ENCODE measurements at regions not wholly inside any gene's neighbourhood (a gene's known extent, or its start where the extent isn't known, plus 50 kb on each side); places are given as distances from the start of the nearest gene placed in this dataset.
A peak's percentile ranks its signal among the peaks of the same experiment; 100 is the strongest.

DNA sequence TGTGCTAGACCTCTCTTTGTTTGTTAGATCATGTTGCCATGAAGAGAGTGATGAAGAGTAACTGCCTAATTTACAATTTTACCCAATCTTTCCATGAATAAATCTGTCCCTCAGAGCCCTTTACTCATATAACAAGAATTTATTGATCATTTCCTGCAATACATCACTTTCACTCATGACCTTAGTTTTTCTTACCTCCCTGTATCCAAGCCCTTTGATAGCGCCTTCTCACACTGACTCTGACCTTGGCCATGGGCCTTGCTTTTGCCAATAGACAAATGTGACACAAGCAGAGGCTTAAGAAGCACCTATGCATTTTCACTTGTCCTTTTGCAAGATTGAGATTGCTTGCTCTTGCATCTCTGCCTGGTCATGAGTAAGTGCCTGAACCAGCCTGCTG lies 288.1 kb downstream of the NNT start:
- H3K9me3 ChIP-seq = no peaks in the 10 kb centered on the region
- no peak overlapping the region for H3K27ac ChIP-seq
- no peaks in the 10 kb centered on the region for H3K36me3 ChIP-seq
- intact Hi-C loops (cut with DNase I) = no loop called here
- DNase-seq (no peak), ATAC-seq (peak in 1 of 4 donors; percentile 37)
- no peak for TF ChIP-seq POLR2A (IDR thresholded peaks at IDR 0.05)
- no peak for TF ChIP-seq CTCF (IDR thresholded peaks at IDR 0.05)
- no peak overlapping the region for H3K4me3 ChIP-seq
- no peaks in the 10 kb centered on the region for H3K27me3 ChIP-seq
- WGBS (ENCODE audit: insufficient coverage, low coverage, low lambda C conversion rate, missing lambda C conversion rate) = 72% methylated on average over 1 of the region's 1 CpG
- no peaks in the 10 kb centered on the region for H3K4me1 ChIP-seq

GRCh38 chr5:43889233-43889632 lies 286.3 kb downstream of the NNT start:
- TF ChIP-seq CTCF (IDR thresholded peaks at IDR 0.05) (no peak), POLR2A (IDR thresholded peaks at IDR 0.05) (no peak)
- Histone ChIP-seq H3K4me3 (no peak overlapping the region), H3K27ac (no peak overlapping the region), H3K36me3 (no peaks in the 10 kb centered on the region), H3K27me3 (no peaks in the 10 kb centered on the region), H3K4me1 (no peaks in the 10 kb centered on the region), H3K9me3 (no peaks in the 10 kb centered on the region)
- ATAC-seq = no peak
- no peak for DNase-seq
- intact Hi-C loops (cut with DNase I) = no loop called here
- WGBS (ENCODE audit: insufficient coverage, low coverage, low lambda C conversion rate, missing lambda C conversion rate) = 41% methylated on average over 1 of the region's 1 CpG

GRCh38 chr5:43875741-43876140 lies 272.8 kb downstream of the NNT start:
- TF ChIP-seq CTCF (IDR thresholded peaks at IDR 0.05) (no peak), POLR2A (IDR thresholded peaks at IDR 0.05) (no peak)
- no peaks in the 10 kb centered on the region for H3K36me3 ChIP-seq
- H3K27ac ChIP-seq = no peak overlapping the region
- H3K4me1 ChIP-seq = no peaks in the 10 kb centered on the region
- no peaks in the 10 kb centered on the region for H3K9me3 ChIP-seq
- H3K4me3 ChIP-seq = no peak overlapping the region
- no peak for DNase-seq
- intact Hi-C loops (cut with DNase I) = no loop called here
- ATAC-seq = no peak
- H3K27me3 ChIP-seq = no peaks in the 10 kb centered on the region
- WGBS (ENCODE audit: insufficient coverage, low coverage, low lambda C conversion rate, missing lambda C conversion rate) = 82% methylated on average over 1 of the region's 1 CpG

- ATAC-seq = peak in 1 of 4 donors; percentile 15
- Histone ChIP-seq H3K4me1 (no peaks in the 10 kb centered on the region), H3K36me3 (no peaks in the 10 kb centered on the region), H3K9me3 (no peaks in the 10 kb centered on the region), H3K27me3 (no peaks in the 10 kb centered on the region), H3K4me3 (no peak overlapping the region), H3K27ac (no peak overlapping the region)
- TF ChIP-seq CTCF (IDR thresholded peaks at IDR 0.05) (no peak), POLR2A (IDR thresholded peaks at IDR 0.05) (no peak)
- 20% methylated on average over 1 of the region's 3 CpGs for WGBS (ENCODE audit: insufficient coverage, low coverage, low lambda C conversion rate, missing lambda C conversion rate)
- intact Hi-C loops (cut with DNase I) = no loop called here
- DNase-seq = no peak
These were observed 271.8 kb downstream of the NNT start for GRCh38 chr5:43874772-43875171.

DNA sequence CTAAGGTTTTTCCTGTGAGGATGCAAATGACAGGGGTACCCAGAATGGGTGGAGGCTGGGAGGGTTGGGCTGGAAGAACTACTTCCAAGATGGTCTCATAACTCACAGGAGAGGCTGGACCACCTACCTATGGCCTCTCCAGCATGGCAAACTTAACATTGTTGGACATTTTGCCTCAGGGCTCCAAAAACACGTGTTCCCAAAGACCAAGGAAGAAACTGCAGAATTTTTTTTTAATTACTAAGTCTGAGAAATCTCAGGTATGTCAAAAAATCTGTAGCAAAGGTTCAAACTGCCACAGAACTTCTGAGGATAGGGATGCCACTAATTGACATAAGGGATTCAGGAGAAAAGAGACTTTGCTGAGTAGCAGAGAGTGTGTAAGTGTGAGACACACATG lies 270.8 kb downstream of the NNT start:
- TF ChIP-seq POLR2A (IDR thresholded peaks at IDR 0.05) (no peak), CTCF (IDR thresholded peaks at IDR 0.05) (no peak)
- Histone ChIP-seq H3K36me3 (no peaks in the 10 kb centered on the region), H3K4me1 (no peaks in the 10 kb centered on the region), H3K9me3 (no peaks in the 10 kb centered on the region), H3K27ac (no peak overlapping the region), H3K27me3 (no peaks in the 10 kb centered on the region), H3K4me3 (no peak overlapping the region)
- ATAC-seq (no peak), DNase-seq (no peak)
- intact Hi-C loops (cut with DNase I) = no loop called here
- 7% methylated on average over 1 of the region's 1 CpG for WGBS (ENCODE audit: insufficient coverage, low coverage, low lambda C conversion rate, missing lambda C conversion rate)

Data from right lobe of liver (tissue), 6 donors.